Frontal cortex (tissue), 3 donors: ENCODE measurements at regions not wholly inside any gene's neighbourhood (a gene's known extent, or its start where the extent isn't known, plus 50 kb on each side); places are given as distances from the start of the nearest gene placed in this dataset.

ENCODE experiments used
- DNase-seq, 2 donors: peaks; one replicate each; pipeline ENCODE4 v3.0.0; 2012; ENCODE audit warnings: low spot score in 2 of 2
- FAIRE-seq: peaks from 2 replicates; lab custom pipeline; 2012; peaks lifted over from hg19 to GRCh38; lab: Jason Lieb, UNC
- donor health status: control.
- donor health status: control.
- donor health status: control.

- DNase-seq = no peak
- FAIRE-seq = no peak
Measured at GRCh38 chr5:61768692-61769281, 436.7 kb downstream of the ZSWIM6 start.

- DNase-seq (no peak), FAIRE-seq (no peak)
Measured at GRCh38 chr5:61771062-61771461, 439.0 kb downstream of the ZSWIM6 start.

- no peak for FAIRE-seq
Measured at GRCh38 chr5:61771808-61772207, 439.8 kb downstream of the ZSWIM6 start.

GRCh38 chr5:61775901-61776300, 443.8 kb downstream of the ZSWIM6 start:
- no peak for DNase-seq
- FAIRE-seq = no peak

More at GRCh38 chr5:61771808-61772207, 439.8 kb downstream of the ZSWIM6 start:
- no peak for DNase-seq

- FAIRE-seq (no peak), DNase-seq (no peak)
Measured at GRCh38 chr5:61777292-61777691, 445.2 kb downstream of the ZSWIM6 start.

- FAIRE-seq (no peak), DNase-seq (no peak)
Measured at GRCh38 chr5:61779743-61780142, 447.7 kb downstream of the ZSWIM6 start.

- FAIRE-seq (no peak), DNase-seq (no peak)
Measured at GRCh38 chr5:61783481-61783880, 451.4 kb downstream of the ZSWIM6 start.

GRCh38 chr5:61784341-61784740, 452.3 kb downstream of the ZSWIM6 start:
- DNase-seq (no peak), FAIRE-seq (no peak)

- DNase-seq (no peak), FAIRE-seq (no peak)
Measured at GRCh38 chr5:61788548-61788947, 456.5 kb downstream of the ZSWIM6 start.

- no peak for FAIRE-seq
Measured at GRCh38 chr5:61790007-61790406, 457.9 kb downstream of the ZSWIM6 start.

GRCh38 chr5:61790678-61791077, 458.6 kb downstream of the ZSWIM6 start:
- FAIRE-seq (no peak), DNase-seq (no peak)

More at GRCh38 chr5:61790007-61790406, 457.9 kb downstream of the ZSWIM6 start:
- no peak for DNase-seq

- FAIRE-seq (no peak), DNase-seq (no peak)
Measured at GRCh38 chr5:61796773-61797172, 464.7 kb downstream of the ZSWIM6 start.

- FAIRE-seq (no peak), DNase-seq (no peak)
Measured at GRCh38 chr5:61800450-61800849, 468.4 kb downstream of the ZSWIM6 start.

- FAIRE-seq (no peak), DNase-seq (no peak)
Measured at GRCh38 chr5:61801174-61801573, 469.1 kb downstream of the ZSWIM6 start.

GRCh38 chr5:61802456-61802855, 470.4 kb downstream of the ZSWIM6 start:
- FAIRE-seq = no peak

GRCh38 chr5:61805101-61805500, 473.0 kb downstream of the ZSWIM6 start:
- FAIRE-seq (no peak), DNase-seq (no peak)

More at GRCh38 chr5:61802456-61802855, 470.4 kb downstream of the ZSWIM6 start:
- no peak for DNase-seq

GRCh38 chr5:61806491-61807020, 474.5 kb downstream of the ZSWIM6 start:
- DNase-seq = no peak
- FAIRE-seq = no peak

GRCh38 chr5:61808091-61808490, 476.0 kb downstream of the ZSWIM6 start:
- FAIRE-seq (no peak), DNase-seq (no peak)

- DNase-seq = no peak
- FAIRE-seq = no peak
Measured at GRCh38 chr5:61808909-61809308, 476.9 kb downstream of the ZSWIM6 start.

- DNase-seq (no peak), FAIRE-seq (no peak)
Measured at GRCh38 chr5:61809651-61810050, 477.6 kb downstream of the ZSWIM6 start.

- FAIRE-seq = no peak
Measured at GRCh38 chr5:61811052-61811451, 479.0 kb downstream of the ZSWIM6 start.

GRCh38 chr5:61813361-61813760, 481.3 kb downstream of the ZSWIM6 start:
- FAIRE-seq = no peak
- DNase-seq = no peak

More at GRCh38 chr5:61811052-61811451, 479.0 kb downstream of the ZSWIM6 start:
- DNase-seq = no peak
